ENCODE measurements at regions not wholly inside any gene's neighbourhood (a gene's known extent, or its start where the extent isn't known, plus 50 kb on each side); places are given as distances from the start of the nearest gene placed in this dataset.
"Not testable (repeated sequence)": the region's sequence is repeated elsewhere in the genome, so short reads cannot be mapped to it uniquely, and the experiment has no call there.

DNA sequence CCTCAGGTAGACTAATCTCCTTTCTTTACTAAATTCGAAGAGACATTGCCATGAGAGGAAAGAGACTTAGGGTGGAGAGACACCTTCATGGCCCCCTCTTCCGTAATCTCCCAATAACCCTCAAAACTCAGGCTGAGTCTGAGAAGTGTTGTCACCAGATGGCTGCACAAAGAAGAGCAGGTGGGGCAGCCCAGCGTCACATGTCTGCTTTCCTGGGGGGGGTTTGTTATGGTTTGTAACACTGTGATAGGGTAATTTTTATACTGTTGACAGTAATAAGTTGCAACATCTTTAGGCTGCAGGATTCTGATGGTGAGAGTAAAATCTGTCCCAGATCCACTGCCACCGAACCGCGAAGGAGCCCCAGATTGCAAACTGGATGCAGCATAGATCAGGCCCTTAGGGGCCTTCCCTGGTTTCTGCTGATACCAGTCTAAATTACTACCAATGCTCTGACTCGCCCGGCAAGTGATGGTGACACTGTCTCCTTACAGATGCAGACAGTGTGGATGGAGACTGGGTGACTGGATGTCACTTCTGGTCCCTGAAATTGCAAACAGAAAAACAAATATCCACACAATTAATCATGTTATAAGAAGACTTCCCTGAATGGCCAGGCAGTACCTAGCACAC lies 595.1 kb downstream of the RPIA start:
- not testable (repeated sequence) for DNase-seq (ENCODE audit: low read depth in 1 of 2, low spot score in 1 of 2)

DNA sequence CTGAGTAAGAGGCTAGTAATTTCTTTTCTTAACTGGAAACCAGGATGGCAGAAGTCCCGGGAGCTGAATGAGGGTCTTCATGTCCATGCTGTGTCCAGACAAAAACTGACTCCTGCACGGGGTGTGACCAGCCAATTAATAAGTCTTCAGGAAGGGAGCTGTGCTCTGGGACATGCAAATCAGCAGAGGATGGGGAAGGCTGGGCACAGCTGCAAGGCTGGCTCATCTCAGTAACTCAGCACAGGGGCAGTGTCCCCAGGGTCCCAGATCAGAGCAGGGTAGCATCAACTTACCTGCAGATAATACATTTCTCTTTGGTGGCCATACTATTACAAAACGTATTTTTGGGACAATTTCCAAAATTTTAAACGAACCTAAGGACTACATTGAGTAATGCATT lies 595.6 kb downstream of the RPIA start:
- not testable (repeated sequence) for DNase-seq (ENCODE audit: low read depth in 1 of 2, low spot score in 1 of 2)

DNA sequence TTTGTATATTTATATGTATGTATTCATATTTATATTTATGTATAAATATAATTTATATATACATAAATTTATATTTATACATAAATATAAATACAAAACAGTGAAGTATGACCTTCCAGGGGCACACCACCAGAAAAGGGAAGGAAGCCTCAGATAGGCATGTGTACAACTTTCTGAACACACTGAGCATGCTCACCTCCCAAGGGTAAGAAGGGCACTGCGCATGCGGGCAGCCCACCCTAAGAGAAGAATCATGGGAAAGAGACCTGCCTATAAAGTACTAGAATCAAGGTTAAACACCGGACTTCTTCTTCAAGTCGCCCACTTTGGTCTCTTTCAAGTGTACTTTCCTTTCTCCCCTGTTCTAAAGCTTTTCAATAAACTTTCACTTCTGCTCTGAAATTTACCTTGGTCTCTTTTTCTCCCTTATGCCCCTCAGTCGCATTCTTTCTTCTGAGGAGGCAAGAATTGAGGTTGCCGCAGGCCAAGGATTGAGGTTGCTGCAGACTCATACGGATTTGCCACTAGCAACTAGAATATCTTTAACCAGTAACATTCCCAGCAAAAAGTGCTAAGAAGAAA lies 600.3 kb downstream of the RPIA start:
- DNase-seq (ENCODE audit: low read depth in 1 of 2, low spot score in 1 of 2): not testable (repeated sequence)

DNA sequence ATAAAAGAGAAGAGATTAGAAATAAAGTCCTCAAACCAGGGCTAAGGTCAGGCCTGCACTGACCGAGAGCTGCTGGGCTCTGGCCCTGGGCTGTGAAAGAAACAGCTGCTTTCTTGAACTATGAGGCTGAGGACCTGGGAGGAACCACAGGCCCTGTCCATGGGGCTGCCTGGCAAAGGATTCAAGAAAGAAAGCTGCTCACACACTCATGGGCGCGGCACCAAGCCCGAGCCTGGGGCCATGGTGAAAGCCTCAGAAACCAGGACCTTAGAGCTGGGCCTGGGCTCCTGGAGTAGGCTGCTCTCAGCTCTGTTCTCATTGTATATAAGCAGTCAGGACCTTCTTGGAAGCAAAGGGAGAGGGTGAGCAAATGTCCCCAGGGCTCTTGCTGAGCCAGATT lies 601.9 kb downstream of the RPIA start:
- not testable (repeated sequence) for DNase-seq (ENCODE audit: low read depth in 1 of 2, low spot score in 1 of 2)

DNA sequence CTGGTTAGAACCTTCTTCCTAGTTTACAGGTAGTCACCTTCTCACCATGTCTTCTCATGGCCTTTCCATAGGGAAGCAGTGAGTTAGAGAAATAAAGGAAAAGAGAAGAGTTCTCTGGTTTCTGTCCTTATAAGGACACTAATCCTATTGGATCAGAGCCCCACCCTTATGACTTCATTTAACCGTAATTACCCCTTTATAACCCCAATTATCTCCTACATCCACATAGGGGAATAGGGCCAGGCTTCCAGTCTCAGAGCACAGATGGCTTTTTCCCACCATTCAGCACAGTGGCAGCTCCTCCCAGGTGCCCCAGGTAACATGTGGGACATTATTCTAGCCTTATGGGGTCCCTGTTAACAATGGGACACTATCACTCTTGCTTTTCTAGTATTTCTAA lies 602.9 kb downstream of the RPIA start:
- not testable (repeated sequence) for DNase-seq (ENCODE audit: low read depth in 1 of 2, low spot score in 1 of 2)

DNA sequence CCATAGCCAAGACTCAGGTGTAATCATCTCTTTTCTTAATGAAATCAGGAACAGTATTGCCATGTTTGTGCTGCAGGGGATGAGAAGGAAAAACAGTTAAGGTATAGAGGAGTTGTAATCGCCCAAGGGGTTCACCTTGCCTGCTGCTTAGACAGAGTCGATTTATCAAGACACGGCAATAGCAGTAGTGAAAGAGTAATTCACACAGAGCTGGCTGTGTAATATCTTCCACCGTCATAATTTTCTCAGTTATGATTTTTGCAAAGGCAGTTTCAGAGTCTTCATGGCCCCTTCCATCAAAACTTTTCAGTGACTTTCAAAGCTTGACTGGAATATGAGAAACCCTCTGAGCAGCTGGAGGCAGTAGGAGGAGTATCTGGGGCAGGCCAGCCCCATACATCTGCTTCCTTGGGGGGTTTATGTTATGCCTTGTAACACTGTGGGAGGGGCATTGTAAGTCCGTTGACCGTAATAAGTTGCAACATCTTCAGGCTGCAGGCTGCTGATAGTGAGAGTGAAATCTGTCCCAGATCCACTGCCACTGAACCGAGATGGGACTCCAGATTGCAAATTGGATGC lies 605.4 kb downstream of the RPIA start:
- not testable (repeated sequence) for DNase-seq (ENCODE audit: low read depth in 1 of 2, low spot score in 1 of 2)

DNA sequence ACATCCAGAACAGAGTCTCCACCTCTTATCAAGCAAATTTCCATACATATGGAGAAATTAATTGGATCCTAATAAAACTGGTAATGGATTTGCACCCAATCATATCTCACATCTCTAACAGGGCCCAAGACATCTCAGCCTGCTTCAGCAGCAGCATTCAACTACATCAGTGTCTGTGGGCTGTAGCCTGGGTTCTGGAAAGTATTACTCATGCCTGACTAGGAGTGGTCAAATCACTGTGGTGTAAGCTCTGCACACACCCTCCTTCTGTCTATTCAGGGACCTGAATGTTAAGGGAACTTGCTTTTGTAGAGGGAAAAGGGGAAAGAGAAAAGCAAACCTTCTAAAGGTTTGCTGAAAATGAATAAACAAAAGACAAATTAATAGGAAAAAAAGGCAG lies 607.7 kb downstream of the RPIA start:
- DNase-seq (ENCODE audit: low read depth in 1 of 2, low spot score in 1 of 2): not testable (repeated sequence)

DNA sequence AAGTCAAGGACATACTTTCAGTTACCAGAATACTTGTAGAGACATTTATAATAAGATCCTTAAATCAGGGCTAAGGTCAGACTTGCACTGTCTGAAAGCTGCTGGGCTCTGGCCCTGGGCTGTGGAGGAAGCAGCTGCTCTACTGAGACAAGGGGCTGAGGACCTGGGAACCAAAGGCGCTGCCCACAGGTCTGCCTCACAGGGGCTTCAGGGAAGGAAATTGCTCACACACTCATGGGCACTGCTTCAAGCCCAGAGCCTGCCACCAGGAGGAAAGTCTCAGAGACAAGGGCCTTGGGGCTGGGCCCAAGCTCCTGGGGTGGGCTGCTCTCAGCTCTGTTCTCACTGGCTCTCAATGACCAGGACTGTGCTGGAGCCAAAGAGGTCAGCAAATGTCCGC lies 614.1 kb downstream of the RPIA start:
- DNase-seq (ENCODE audit: low read depth in 1 of 2, low spot score in 1 of 2): not testable (repeated sequence)

DNA sequence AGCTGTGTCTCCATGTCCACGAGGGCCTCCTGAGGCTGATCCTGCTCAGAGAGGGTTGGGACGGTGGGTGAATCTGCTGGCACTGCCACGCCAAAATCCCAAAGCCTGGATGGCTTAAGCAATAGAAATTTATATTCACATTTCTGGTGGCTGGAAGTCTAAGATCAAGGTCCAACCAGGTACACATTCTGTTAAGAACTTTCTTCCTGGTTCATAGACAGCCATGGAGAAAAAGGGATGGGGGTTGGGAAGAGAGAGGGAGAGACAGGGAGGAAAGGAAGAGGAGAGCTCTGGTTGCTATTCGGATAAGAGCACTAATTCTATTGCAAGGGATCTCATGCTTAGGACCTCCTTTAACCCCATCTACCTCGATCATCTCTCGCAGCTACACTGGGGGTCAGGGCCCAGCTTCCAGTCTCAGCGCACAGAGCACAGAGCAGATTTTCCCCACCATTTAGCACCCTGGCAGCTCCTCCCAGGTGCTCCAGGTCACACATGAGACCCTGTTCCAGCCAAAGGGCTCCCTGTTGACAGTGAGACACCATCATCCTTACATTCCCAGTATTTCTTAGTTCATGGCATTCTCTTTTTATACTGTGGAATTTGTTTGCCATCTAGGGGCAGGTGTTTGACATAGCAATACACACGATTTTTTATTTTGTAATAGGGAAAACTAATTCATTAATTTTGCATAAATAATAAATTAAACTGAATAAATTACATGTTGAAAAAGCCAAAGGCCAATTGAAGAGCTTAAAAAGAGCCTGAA lies 615.6 kb downstream of the RPIA start:
- DNase-seq (ENCODE audit: low read depth in 1 of 2, low spot score in 1 of 2): not testable (repeated sequence)

DNA sequence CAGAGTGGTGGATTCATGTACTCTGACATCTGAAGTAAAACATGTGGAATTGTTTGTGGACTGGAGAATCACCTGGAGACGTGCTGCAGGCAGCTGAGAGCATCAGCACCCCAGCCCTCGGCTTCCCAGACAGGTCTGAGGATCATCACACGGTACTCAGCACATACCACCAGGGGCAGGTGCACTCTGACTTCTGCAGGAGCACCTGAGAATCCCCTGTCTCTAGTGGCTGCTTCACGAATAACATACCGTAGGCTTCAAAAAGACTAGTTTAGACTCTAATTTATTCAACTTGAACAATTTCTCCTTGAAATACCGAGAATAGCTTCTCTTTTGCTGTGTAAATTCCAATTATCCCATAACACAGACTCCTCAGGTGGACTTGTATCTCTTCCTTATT lies 627.5 kb downstream of the RPIA start:
- not testable (repeated sequence) for DNase-seq (ENCODE audit: low read depth in 1 of 2, low spot score in 1 of 2)

DNA sequence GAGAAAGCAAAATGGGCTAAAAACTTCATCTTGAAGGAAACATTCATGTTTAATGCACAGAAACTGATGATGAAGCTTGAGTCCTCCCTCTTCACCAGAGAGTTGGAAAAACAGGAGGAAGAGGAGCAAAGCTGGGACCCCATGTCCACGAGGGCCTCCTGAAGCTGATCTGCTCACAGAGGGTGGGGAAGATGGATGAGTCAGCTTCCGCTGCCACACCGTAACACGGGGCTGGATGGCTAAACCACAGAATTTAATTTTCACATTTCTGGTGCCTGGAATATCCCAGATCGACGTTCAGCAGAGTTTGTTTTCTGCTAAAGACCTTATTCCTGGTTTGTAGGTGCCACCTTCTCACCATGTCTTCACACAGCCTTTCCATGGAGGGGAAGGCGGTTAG lies 634.4 kb downstream of the RPIA start:
- not testable (repeated sequence) for DNase-seq (ENCODE audit: low read depth in 1 of 2, low spot score in 1 of 2)

DNA sequence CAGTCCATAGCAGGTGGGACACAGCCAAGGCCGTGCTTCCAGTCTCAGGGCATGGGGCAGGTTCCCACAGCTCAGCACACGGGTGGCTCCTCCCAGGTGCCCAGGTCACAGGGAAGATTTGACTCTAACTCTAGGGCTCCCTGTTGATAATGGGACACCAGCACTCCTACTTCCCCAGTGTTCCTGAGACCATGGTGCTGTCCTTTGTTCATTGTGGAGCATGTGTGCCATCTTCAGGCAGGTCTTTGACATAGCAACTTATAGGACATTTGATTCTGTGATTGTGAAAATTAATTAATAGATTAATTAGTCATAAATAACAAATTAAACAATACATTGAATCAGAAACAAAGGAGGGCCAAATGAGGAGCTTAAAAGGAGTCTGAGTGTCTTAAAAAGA lies 635.0 kb downstream of the RPIA start:
- DNase-seq (ENCODE audit: low read depth in 1 of 2, low spot score in 1 of 2): not testable (repeated sequence)

DNA sequence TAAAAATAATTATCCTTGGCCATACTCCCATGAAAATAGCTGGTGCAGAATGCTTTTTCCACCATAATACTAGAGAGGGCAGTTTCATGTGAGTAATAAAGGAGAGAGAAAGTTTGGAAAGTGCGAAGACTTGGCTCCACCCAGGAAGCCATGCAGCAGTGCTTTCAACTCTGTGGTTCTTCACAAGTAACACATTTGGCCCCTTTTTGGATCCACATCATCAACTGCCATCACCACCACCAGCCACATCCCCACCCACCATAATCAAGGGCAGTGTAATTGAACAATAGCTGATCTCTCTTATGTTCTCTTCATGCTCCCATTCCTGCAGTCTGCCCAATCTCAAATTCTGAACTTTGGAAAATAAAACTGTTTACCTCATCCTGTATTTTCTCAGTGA lies 637.3 kb downstream of the RPIA start:
- DNase-seq (ENCODE audit: low read depth in 1 of 2, low spot score in 1 of 2): not testable (repeated sequence)
